ENCODE measurements at regions not wholly inside any gene's neighbourhood (a gene's known extent, or its start where the extent isn't known, plus 50 kb on each side); places are given as distances from the start of the nearest gene placed in this dataset.

DNA sequence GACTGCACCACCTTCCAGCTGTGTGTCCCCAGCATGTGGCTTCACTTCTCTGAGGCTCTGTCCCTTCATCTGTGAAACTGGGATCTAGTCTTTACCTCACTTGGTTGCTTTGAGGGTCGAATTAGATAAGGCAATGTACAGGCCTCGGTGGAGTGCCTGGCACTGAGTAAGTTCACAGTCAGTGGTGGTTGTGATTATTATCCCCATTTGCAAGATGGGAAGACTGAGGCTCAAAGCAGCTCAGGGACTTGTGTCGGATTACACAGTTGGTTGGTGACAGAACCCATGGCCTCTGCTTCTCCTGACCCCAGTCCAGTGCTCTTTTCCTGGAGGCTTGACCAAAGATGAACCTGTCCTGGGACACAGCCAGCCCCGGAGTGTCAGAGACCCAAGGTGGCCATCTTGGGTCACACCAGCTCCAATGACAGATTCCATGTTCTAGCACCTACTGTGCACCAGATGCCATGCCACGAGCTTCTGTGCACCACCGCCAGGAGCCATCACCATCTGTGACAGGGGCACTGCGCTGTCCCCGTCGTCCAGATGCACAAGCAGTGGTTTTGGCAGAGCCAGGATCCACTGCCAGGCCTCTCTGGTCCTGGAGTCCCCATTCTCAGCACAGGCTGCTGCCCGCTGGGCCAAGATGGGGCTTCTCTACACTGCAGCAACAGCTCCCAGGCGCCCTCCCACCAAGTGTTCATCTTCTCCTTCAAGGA, 60.5 kb downstream of the IGLL1 start:
- TF ChIP-seq, protein P1, sequence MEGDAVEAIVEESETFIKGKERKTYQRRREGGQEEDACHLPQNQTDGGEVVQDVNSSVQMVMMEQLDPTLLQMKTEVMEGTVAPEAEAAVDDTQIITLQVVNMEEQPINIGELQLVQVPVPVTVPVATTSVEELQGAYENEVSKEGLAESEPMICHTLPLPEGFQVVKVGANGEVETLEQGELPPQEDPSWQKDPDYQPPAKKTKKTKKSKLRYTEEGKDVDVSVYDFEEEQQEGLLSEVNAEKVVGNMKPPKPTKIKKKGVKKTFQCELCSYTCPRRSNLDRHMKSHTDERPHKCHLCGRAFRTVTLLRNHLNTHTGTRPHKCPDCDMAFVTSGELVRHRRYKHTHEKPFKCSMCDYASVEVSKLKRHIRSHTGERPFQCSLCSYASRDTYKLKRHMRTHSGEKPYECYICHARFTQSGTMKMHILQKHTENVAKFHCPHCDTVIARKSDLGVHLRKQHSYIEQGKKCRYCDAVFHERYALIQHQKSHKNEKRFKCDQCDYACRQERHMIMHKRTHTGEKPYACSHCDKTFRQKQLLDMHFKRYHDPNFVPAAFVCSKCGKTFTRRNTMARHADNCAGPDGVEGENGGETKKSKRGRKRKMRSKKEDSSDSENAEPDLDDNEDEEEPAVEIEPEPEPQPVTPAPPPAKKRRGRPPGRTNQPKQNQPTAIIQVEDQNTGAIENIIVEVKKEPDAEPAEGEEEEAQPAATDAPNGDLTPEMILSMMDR (conservative IDR thresholded peaks at IDR 0.05) = no peak
- no peak for TF ChIP-seq EZH2 (IDR thresholded peaks at IDR 0.05; ENCODE audit: low read depth)

All from PC-9 (cell line).